ENCODE measurements at regions not wholly inside any gene's neighbourhood (a gene's known extent, or its start where the extent isn't known, plus 50 kb on each side); places are given as distances from the start of the nearest gene placed in this dataset.
"Not testable (repeated sequence)": the region's sequence is repeated elsewhere in the genome, so short reads cannot be mapped to it uniquely, and the experiment has no call there.

DNA sequence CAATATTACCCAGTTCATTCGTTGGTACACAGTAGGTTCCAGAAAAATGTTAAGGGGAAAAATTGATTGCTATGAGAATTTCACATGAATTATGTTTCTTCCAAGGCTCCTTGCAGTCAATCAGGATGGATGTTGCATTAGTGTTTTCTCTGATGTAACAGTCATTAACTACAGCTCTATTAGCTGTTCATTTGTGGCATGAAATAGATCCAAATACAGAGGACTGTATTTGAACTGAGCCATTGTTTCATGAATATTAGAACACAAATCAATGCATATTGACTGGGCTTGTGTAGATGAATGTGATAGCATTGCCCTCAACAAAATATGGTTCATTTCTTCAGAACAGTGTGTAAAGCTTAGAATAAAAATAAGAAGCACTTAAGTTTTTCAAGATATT lies 203.0 kb upstream of the SGO1 start:
- Histone ChIP-seq H3K27ac (no peak overlapping the region), H3K9me3 (no peaks in the 10 kb centered on the region), H3K36me3 (no peaks in the 10 kb centered on the region), H3K4me3 (no peak overlapping the region), H3K4me1 (no peaks in the 10 kb centered on the region), H3K27me3 (no peaks in the 10 kb centered on the region)
- DNase-seq (ENCODE audit: low spot score in 2 of 2): no peak
- intact Hi-C loops (cut with DNase I): no loop called here
- TF ChIP-seq, protein P1, sequence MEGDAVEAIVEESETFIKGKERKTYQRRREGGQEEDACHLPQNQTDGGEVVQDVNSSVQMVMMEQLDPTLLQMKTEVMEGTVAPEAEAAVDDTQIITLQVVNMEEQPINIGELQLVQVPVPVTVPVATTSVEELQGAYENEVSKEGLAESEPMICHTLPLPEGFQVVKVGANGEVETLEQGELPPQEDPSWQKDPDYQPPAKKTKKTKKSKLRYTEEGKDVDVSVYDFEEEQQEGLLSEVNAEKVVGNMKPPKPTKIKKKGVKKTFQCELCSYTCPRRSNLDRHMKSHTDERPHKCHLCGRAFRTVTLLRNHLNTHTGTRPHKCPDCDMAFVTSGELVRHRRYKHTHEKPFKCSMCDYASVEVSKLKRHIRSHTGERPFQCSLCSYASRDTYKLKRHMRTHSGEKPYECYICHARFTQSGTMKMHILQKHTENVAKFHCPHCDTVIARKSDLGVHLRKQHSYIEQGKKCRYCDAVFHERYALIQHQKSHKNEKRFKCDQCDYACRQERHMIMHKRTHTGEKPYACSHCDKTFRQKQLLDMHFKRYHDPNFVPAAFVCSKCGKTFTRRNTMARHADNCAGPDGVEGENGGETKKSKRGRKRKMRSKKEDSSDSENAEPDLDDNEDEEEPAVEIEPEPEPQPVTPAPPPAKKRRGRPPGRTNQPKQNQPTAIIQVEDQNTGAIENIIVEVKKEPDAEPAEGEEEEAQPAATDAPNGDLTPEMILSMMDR (IDR thresholded peaks at IDR 0.05): no peak

DNA sequence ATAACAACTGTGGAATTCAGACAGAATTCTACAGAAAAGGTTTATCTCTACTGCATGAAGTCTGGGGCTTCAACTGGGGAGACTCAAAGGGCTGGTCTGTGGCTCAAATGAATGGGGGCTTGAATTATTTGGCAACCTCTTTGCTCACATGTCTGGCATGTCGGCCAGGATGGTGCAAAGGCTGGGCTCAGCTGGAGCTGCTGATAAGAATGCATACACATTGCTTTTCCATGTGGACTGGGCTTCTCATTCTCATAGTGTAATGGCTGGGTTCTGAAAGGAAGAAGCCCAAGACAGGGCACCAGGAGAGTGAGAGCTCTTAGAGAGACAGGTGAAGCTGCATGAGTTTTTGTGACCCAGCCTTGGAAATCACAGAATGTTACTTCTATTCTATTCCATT lies 194.3 kb upstream of the SGO1 start:
- TF ChIP-seq, protein P1 (IDR thresholded peaks at IDR 0.05): no peak
- Histone ChIP-seq H3K36me3 (no peaks in the 10 kb centered on the region), H3K27ac (peak overlapping the region in 1 of 2 donors; percentile 24), H3K27me3 (no peaks in the 10 kb centered on the region), H3K9me3 (no peaks in the 10 kb centered on the region), H3K4me1 (peaks cover 0 to 10% of the 10 kb centered on the region in 2 donors), H3K4me3 (no peak overlapping the region)
- DNase-seq (ENCODE audit: low spot score in 2 of 2): no peak
- intact Hi-C loops (cut with DNase I): no loop called here

DNA sequence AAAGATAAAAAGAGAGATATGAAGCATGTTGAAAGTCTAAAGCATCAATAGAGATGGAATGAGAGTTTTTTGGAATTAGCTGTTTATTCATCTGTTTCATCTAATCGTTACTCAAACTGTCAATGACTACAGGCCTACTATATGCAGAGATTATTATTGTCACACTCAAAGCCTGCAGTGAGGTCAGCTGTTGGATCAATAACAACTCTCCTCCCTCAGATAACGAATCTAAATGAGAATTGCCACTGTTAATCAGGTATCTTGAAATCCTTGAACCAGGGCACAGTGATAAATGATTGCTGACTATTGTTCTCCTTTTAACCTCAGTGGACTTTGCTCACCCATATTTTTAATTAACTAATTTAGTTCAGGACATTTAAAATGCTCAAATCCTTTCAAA lies 192.3 kb upstream of the SGO1 start:
- no peaks in the 10 kb centered on the region for H3K9me3 ChIP-seq
- TF ChIP-seq, protein P1 (IDR thresholded peaks at IDR 0.05): no peak
- DNase-seq (ENCODE audit: low spot score in 2 of 2): no peak
- no peak overlapping the region for H3K4me3 ChIP-seq
- H3K36me3 ChIP-seq: no peaks in the 10 kb centered on the region
- intact Hi-C loops (cut with DNase I): no loop called here
- H3K4me1 ChIP-seq: peaks cover 0 to 10% of the 10 kb centered on the region in 2 donors
- no peaks in the 10 kb centered on the region for H3K27me3 ChIP-seq
- peak overlapping the region in 1 of 2 donors; percentile 4 for H3K27ac ChIP-seq

DNA sequence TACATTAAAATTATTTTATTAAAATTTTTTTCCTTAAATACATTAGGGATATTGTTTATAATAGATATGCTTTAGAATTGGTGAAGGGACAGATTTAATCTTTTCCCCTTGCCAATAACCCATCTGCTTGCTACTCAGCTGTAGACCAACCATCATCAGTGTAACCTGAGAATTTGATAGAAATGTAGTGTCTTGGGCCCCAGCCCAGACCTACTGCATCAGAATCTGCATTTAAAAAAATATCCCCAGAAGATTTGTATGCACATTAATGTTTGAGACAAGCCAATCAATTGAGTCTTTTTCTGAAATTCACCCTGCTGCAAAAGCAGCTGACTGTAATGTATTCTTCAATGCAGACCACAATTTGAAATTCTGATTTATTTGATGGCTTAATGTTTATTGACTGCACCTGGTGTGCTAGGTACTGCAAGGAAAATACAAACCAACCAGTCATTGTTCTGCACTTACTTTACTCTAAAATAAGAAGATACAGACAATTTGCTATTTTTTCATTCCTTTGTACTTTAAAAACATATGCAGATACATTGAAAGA lies 190.7 kb upstream of the SGO1 start:
- intact Hi-C loops (cut with DNase I): no loop called here

DNA sequence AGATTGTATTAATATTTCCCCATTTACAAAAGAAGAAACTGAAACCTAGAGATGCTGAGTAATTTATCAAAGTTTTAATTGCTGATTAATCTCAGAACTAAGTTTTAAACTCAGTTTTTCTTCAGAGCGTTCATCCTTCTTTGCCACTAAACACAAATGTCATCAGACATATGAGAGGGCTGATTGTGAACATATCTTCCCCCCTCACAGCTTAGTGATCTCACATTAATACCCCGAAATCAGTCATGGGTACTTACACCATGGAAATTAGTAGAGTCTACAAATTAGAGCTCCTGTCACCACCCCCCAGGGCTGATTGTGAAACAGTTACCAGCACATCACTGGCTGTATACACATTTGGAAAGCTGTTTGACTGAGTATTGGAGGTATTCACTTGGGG lies 189.3 kb upstream of the SGO1 start:
- intact Hi-C loops (cut with DNase I): no loop called here
- H3K36me3 ChIP-seq: no peaks in the 10 kb centered on the region
- TF ChIP-seq, protein P1 (IDR thresholded peaks at IDR 0.05): no peak
- no peaks in the 10 kb centered on the region for H3K9me3 ChIP-seq
- no peaks in the 10 kb centered on the region for H3K27me3 ChIP-seq
- no peak overlapping the region for H3K4me3 ChIP-seq
- DNase-seq (ENCODE audit: low spot score in 2 of 2): no peak
- no peak overlapping the region for H3K27ac ChIP-seq
- peaks cover 0 to 8% of the 10 kb centered on the region in 2 donors for H3K4me1 ChIP-seq

More for the DNA sequence above, 190.7 kb upstream of the SGO1 start:
- no peaks in the 10 kb centered on the region for H3K27me3 ChIP-seq
- H3K36me3 ChIP-seq: no peaks in the 10 kb centered on the region
- H3K27ac ChIP-seq: no peak overlapping the region
- H3K4me3 ChIP-seq: no peak overlapping the region
- TF ChIP-seq, protein P1 (IDR thresholded peaks at IDR 0.05): no peak
- no peaks in the 10 kb centered on the region for H3K9me3 ChIP-seq
- peaks cover 0 to 10% of the 10 kb centered on the region in 2 donors for H3K4me1 ChIP-seq
- no peak for DNase-seq (ENCODE audit: low spot score in 2 of 2)

DNA sequence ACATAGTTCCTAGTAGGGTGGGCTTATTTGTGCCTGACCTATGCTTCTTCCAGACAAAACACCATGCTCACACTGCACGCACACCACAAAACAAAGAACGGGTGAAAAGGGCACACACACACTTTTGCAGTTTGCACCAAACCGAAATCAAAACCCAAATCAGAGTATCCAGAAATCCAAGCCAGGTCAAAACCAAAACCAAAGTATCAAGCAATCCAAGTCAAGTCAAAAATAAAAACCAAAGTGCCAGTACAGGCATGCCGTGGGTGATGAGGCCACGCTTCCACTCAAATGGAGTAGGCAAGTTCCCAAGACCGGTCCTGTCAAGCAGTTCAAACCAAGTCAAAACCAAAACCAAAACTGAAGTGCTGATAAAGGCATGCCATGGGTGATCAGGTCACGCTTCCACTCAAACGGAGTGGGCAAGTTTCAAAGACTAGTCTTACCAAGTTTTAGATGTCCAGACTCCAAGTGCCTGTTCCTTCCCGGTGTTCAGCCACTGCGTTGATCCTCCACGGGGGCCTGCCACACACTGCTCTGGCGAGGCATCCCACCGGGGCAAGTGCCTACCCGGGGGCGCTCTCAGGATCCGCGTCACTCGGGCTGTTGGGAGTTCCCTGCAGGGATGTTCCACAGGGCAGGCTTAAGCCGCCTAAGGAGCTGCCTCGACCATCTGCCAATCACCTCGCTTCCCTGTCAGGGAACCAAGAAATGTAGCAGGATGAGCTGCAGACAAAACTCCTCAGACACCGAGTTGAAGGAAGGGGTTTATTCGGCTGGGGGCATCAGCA lies 184.5 kb upstream of the SGO1 start:
- DNase-seq (ENCODE audit: low spot score in 2 of 2); H3K27me3 ChIP-seq; H3K27ac ChIP-seq; H3K4me1 ChIP-seq; H3K9me3 ChIP-seq; H3K4me3 ChIP-seq; H3K36me3 ChIP-seq; intact Hi-C loops (cut with DNase I): not testable (repeated sequence)

Data from ascending aorta (tissue), 2 donors.